Body of pancreas (tissue), 4 donors: ENCODE measurements at regions not wholly inside any gene's neighbourhood (a gene's known extent, or its start where the extent isn't known, plus 50 kb on each side); places are given as distances from the start of the nearest gene placed in this dataset.

Experiments
- ATAC-seq: fragments of 150-250 bp; one replicate; pipeline ENCODE4 v1.9.1; 2016
- DNase-seq, 4 donors: peaks; one replicate each; pipeline ENCODE4 v3.0.0-alpha.2; 2019
- H3K27ac ChIP-seq, 4 donors: fragments of 200-600 bp; sonication (generic); 1 replicate in 3 of 4; 2 replicates in 1 of 4; pipeline versions ENCODE4 v1.5.1 to v1.6.1; 2016 to 2019; ENCODE audit warnings: mild to moderate bottlenecking in 1 of 4, mixed read lengths in 1 of 4, moderate library complexity in 1 of 4
- H3K27me3 ChIP-seq, 2 donors: fragments of 200-600 bp; sonication (generic); one replicate each; pipeline ENCODE4 v1.6.0; 2016; ENCODE audit warnings: mild to moderate bottlenecking in 1 of 2
- H3K36me3 ChIP-seq, 2 donors: fragments of 200-600 bp; sonication (generic); replicated peaks in 1 of 2; 2 replicates each; pipeline ENCODE4 v1.5.1; 2016; ENCODE audit warnings: low read depth in 2 of 2; ENCODE audit not compliant: insufficient read depth in 1 of 2
- H3K4me1 ChIP-seq: fragments of 200-600 bp; sonication (generic); one replicate; pipeline ENCODE4 v1.6.0; 2016
- H3K4me3 ChIP-seq, 2 donors: fragments of 200-600 bp; sonication (generic); 1 replicate in 1 of 2; 2 replicates in 1 of 2; pipeline ENCODE4 v1.5.1; 2016 to 2019
- H3K9me3 ChIP-seq, 3 donors: fragments of 200-600 bp; sonication (generic); 1 replicate in 2 of 3; 2 replicates in 1 of 3; pipeline ENCODE4 v1.5.1; 2016
- CTCF ChIP-seq, 7 experiments: fragments of 450-650 bp in 4 of 7; fragments of 200-600 bp in 3 of 7; sonication (generic) in 3 of 7; IDR thresholded peaks; one replicate each; pipeline ENCODE4 v1.5.1; 2016 to 2019; ENCODE audit warnings: antibody characterized with exemption in 7 of 7
- POLR2A ChIP-seq, 3 donors: fragments of 450-650 bp; IDR thresholded peaks; one replicate each; pipeline ENCODE4 v1.6.1; 2016; ENCODE audit warnings: antibody characterized with exemption in 3 of 3, mild to moderate bottlenecking in 2 of 3
- WGBS, 2 donors: methylation state at CpG; one replicate each; pipeline ENCODE4 v1.1.5; 2017; 5-methylcytosine and 5-hydroxymethylcytosine counted together
- intact Hi-C: fragments of 100-400 bp; cut with DNase I; formaldehyde crosslinking; loops from one replicate; pipeline ENCODE4 v1.15.1; 2023

- DNase-seq (no peak), ATAC-seq (no peak)
- WGBS, 2 donors = 82 to 84% methylated on average over 2 of the region's 2 CpGs
- no peaks in the 10 kb centered on the region for H3K27me3 ChIP-seq
- H3K9me3 ChIP-seq = no peaks in the 10 kb centered on the region
- TF ChIP-seq CTCF (IDR thresholded peaks at IDR 0.05) = no peak
- no peak for TF ChIP-seq POLR2A (IDR thresholded peaks at IDR 0.05)
- H3K4me3 ChIP-seq = no peak overlapping the region
- intact Hi-C loops = no loop called here
- no peak overlapping the region for H3K27ac ChIP-seq
- peaks cover 14% of the 10 kb centered on the region for H3K4me1 ChIP-seq
- H3K36me3 ChIP-seq = no peaks in the 10 kb centered on the region
These were observed 53.9 kb upstream of the CD302 start for GRCh38 chr2:159851941-159852340.

- Histone ChIP-seq H3K4me1 (peaks cover 14% of the 10 kb centered on the region), H3K27me3 (no peaks in the 10 kb centered on the region), H3K36me3 (no peaks in the 10 kb centered on the region), H3K9me3 (no peaks in the 10 kb centered on the region), H3K27ac (no peak overlapping the region), H3K4me3 (no peak overlapping the region)
- intact Hi-C loops = no loop called here
- ATAC-seq = no peak
- TF ChIP-seq POLR2A (IDR thresholded peaks at IDR 0.05) (no peak), CTCF (IDR thresholded peaks at IDR 0.05) (no peak)
- DNase-seq = no peak
These were observed 52.8 kb upstream of the CD302 start for GRCh38 chr2:159850789-159851188.

- 88 to 93% methylated on average over 3 of the region's 3 CpGs for WGBS, 2 donors
- intact Hi-C loops = no loop called here
- no peaks in the 10 kb centered on the region for H3K27me3 ChIP-seq
- H3K27ac ChIP-seq = no peak overlapping the region
- H3K4me1 ChIP-seq = peaks cover 14% of the 10 kb centered on the region
- no peaks in the 10 kb centered on the region for H3K36me3 ChIP-seq
- H3K9me3 ChIP-seq = no peaks in the 10 kb centered on the region
- TF ChIP-seq POLR2A (IDR thresholded peaks at IDR 0.05) (no peak), CTCF (IDR thresholded peaks at IDR 0.05) (no peak)
- DNase-seq = no peak
- no peak for ATAC-seq
- no peak overlapping the region for H3K4me3 ChIP-seq
These were observed 51.3 kb upstream of the CD302 start for GRCh38 chr2:159849160-159849813.
